ENCODE measurements at regions not wholly inside any gene's neighbourhood (a gene's known extent, or its start where the extent isn't known, plus 50 kb on each side); places are given as distances from the start of the nearest gene placed in this dataset.

GRCh38 chr5:87069311-87069710 lies 198.4 kb upstream of the RASA1 start:
- Histone ChIP-seq H3K27me3 (ENCODE audit: control insufficient read depth, insufficient read depth, low read length) (no peaks in the 10 kb centered on the region), H3K4me3 (ENCODE audit: low read depth in 2 of 2, low read length in 2 of 2) (no peak overlapping the region), H3K36me3 (ENCODE audit: control insufficient read depth, insufficient read depth, low read length) (no peaks in the 10 kb centered on the region), H3K4me1 (ENCODE audit: control insufficient read depth, insufficient read depth, low read length) (no peaks in the 10 kb centered on the region), H3K9me3 (ENCODE audit: control insufficient read depth, insufficient read depth, low read depth, low read length) (no peaks in the 10 kb centered on the region), H3K27ac (ENCODE audit: low read length) (no peak overlapping the region)
- in situ Hi-C loops (cut with HindIII; ENCODE audit: low pct_unique_long_range_greater_than_20kb, low sequenced_read_pairs) (no loop called here), intact Hi-C loops (cut with micrococcal nuclease; ENCODE audit: unreplicated experiment) (no loop called here)
- ChIA-PET CTCF (no interaction called here), POLR2A (interaction anchor here (0.7 kb wide), 1 partner anchor 71 kb away, joined by 3 read pairs; no protein-coding TSS in a partner anchor)
- DNase-seq (ENCODE audit: low read depth, low spot score), result no peak
- no TSS peak for BruUV-seq (replicated peaks)
- TF ChIP-seq REST (IDR thresholded peaks at IDR 0.05; ENCODE audit: insufficient read depth in 1 of 2, low read depth in 2 of 2, low read length in 1 of 2), result no peak
- TF ChIP-seq SIN3A (IDR thresholded peaks at IDR 0.05; ENCODE audit: borderline replicate concordance, insufficient read depth, low read depth, low read length), result no peak
- no peak for TF ChIP-seq CTCF (IDR thresholded peaks at IDR 0.05)
- TF ChIP-seq POLR2AphosphoS5 (IDR thresholded peaks at IDR 0.05; ENCODE audit: low read depth, low read length), result no peak
- no peak for TF ChIP-seq TCF7L2 (IDR thresholded peaks at IDR 0.05; ENCODE audit: low read depth, low read length)
- ATAC-seq, result no peak

GRCh38 chr5:87069974-87070608 lies 197.6 kb upstream of the RASA1 start:
- H3K9me3 ChIP-seq (ENCODE audit: control insufficient read depth, insufficient read depth, low read depth, low read length), result no peaks in the 10 kb centered on the region
- no peak for TF ChIP-seq POLR2AphosphoS5 (IDR thresholded peaks at IDR 0.05; ENCODE audit: low read depth, low read length)
- no peak for TF ChIP-seq SIN3A (IDR thresholded peaks at IDR 0.05; ENCODE audit: borderline replicate concordance, insufficient read depth, low read depth, low read length)
- peak; percentile 39; the same call in 1 of the 2 replicates for TF ChIP-seq CTCF (IDR thresholded peaks at IDR 0.05)
- no peak for TF ChIP-seq REST (IDR thresholded peaks at IDR 0.05; ENCODE audit: insufficient read depth in 1 of 2, low read depth in 2 of 2, low read length in 1 of 2)
- TF ChIP-seq TCF7L2 (IDR thresholded peaks at IDR 0.05; ENCODE audit: low read depth, low read length), result no peak
- CTCF ChIA-PET, result interaction anchor here (0.6 kb wide), 2 partner anchors 258 to 279 kb away, joined by 3 to 4 read pairs; no protein-coding TSS in a partner anchor
- no peaks in the 10 kb centered on the region for H3K27me3 ChIP-seq (ENCODE audit: control insufficient read depth, insufficient read depth, low read length)
- no peak overlapping the region for H3K4me3 ChIP-seq (ENCODE audit: low read depth in 2 of 2, low read length in 2 of 2)
- in situ Hi-C loops (cut with HindIII; ENCODE audit: low pct_unique_long_range_greater_than_20kb, low sequenced_read_pairs) (no loop called here), intact Hi-C loops (cut with micrococcal nuclease; ENCODE audit: unreplicated experiment) (no loop called here)
- H3K36me3 ChIP-seq (ENCODE audit: control insufficient read depth, insufficient read depth, low read length), result no peaks in the 10 kb centered on the region
- H3K27ac ChIP-seq (ENCODE audit: low read length), result no peak overlapping the region
- ATAC-seq, result no peak; the same call in 1 of the 2 replicates
- no TSS peak for BruUV-seq (replicated peaks)
- peak; percentile 30 for DNase-seq (ENCODE audit: low read depth, low spot score)
- no peaks in the 10 kb centered on the region for H3K4me1 ChIP-seq (ENCODE audit: control insufficient read depth, insufficient read depth, low read length)
- POLR2A ChIA-PET, result interaction anchor here (0.7 kb wide), 1 partner anchor 72 kb away, joined by 3 read pairs; no protein-coding TSS in a partner anchor
